PC-3 (cell line): ENCODE measurements at regions not wholly inside any gene's neighbourhood (a gene's known extent, or its start where the extent isn't known, plus 50 kb on each side); places are given as distances from the start of the nearest gene placed in this dataset.
A peak's percentile ranks its signal among the peaks of the same experiment; 100 is the strongest.

Source experiments
- ATAC-seq: fragments of 200-7000 bp; cut with Tn5 transposase; 2 replicates; pipeline ENCODE4 v1.9.1; 2020; ENCODE audit warnings: mild to moderate bottlenecking, moderate library complexity
- BruUV-seq: library from RNA; stranded (reverse); fragments of 400-500 nt; replicated peaks from 2 replicates; lab custom pipeline; 2021; lab: Mats Ljungman, UMichigan
- CTCF ChIA-PET: fragments of 300-600 bp; sonication (Branson Sonifier 250); formaldehyde crosslinking; loops from one replicate; lab custom pipeline; 2022; ENCODE audit warnings: antibody characterized with exemption; lab: Charles Lee
- POLR2A ChIA-PET: fragments of 300-600 bp; sonication (Branson Sonifier 250); formaldehyde crosslinking; loops from one replicate; lab custom pipeline; 2022; ENCODE audit warnings: antibody characterized with exemption; ENCODE audit not compliant: unreplicated experiment; lab: Charles Lee
- DNase-seq: peaks from one replicate; pipeline ENCODE4 v3.0.0-alpha.2; 2015
- H2AFZ ChIP-seq: fragments of 300-600 bp; sonication (generic); 2 replicates; pipeline ENCODE4 v1.6.0; 2016; ENCODE audit warnings: antibody characterized with exemption, low read length
- H3F3A ChIP-seq: fragments of 300-600 bp; sonication (generic); one replicate; pipeline ENCODE4 v1.6.0; 2017; ENCODE audit warnings: antibody characterized with exemption, low read length, control low read depth, mild to moderate bottlenecking; ENCODE audit not compliant: unreplicated experiment
- H3K27ac ChIP-seq: fragments of 300-600 bp; sonication (generic); 2 replicates; pipeline ENCODE4 v1.5.1; 2016; ENCODE audit warnings: mild to moderate bottlenecking, low read length
- H3K27me3 ChIP-seq: fragments of 300-600 bp; sonication (generic); 2 replicates; pipeline ENCODE4 v1.6.1; 2016; ENCODE audit warnings: low read length, mixed read lengths
- H3K36me3 ChIP-seq: fragments of 300-600 bp; sonication (generic); 2 replicates; pipeline ENCODE4 v1.6.1; 2016; ENCODE audit warnings: low read depth, mixed run types, low read length, mixed read lengths
- H3K4me1 ChIP-seq: fragments of 300-600 bp; sonication (generic); 2 replicates; pipeline ENCODE4 v1.5.1; 2016; ENCODE audit warnings: low read length; ENCODE audit not compliant: insufficient read depth
- H3K4me2 ChIP-seq: fragments of 300-600 bp; sonication (generic); 2 replicates; pipeline ENCODE4 v1.6.0; 2016; ENCODE audit warnings: low read length
- H3K4me3 ChIP-seq: fragments of 300-600 bp; sonication (generic); 2 replicates; pipeline ENCODE4 v1.5.1; 2016; ENCODE audit warnings: mild to moderate bottlenecking, low read length, mixed read lengths
- H3K79me2 ChIP-seq: fragments of 300-600 bp; sonication (generic); 2 replicates; pipeline ENCODE4 v1.6.1; 2017; ENCODE audit warnings: low read length, mixed read lengths
- H3K9ac ChIP-seq: fragments of 300-600 bp; sonication (generic); 2 replicates; pipeline ENCODE4 v1.6.0; 2016; ENCODE audit warnings: mild to moderate bottlenecking, low read length
- H3K9me2 ChIP-seq: fragments of 300-600 bp; sonication (generic); replicated peaks from 2 replicates; pipeline ENCODE4 v1.6.1; 2016; ENCODE audit warnings: mixed run types, low read length, mixed read lengths
- H3K9me3 ChIP-seq: fragments of 300-600 bp; sonication (generic); 2 replicates; pipeline ENCODE4 v1.6.1; 2016; ENCODE audit warnings: low read length, mixed read lengths
- H4K20me1 ChIP-seq: fragments of 300-600 bp; sonication (generic); 2 replicates; pipeline ENCODE4 v1.6.1; 2016; ENCODE audit warnings: low read length, mixed read lengths
- CTCF ChIP-seq: fragments of 300-600 bp; sonication (generic); conservative IDR thresholded peaks from 2 replicates; pipeline ENCODE4 v1.5.1; 2017; ENCODE audit warnings: antibody characterized with exemption, low read depth, mild to moderate bottlenecking, low read length
- EZH2 ChIP-seq: fragments of 300-600 bp; sonication (generic); IDR thresholded peaks from one replicate; pipeline ENCODE4 v1.6.1; 2017; ENCODE audit warnings: antibody characterized with exemption, mild to moderate bottlenecking, low read length; ENCODE audit not compliant: unreplicated experiment
- EZH2phosphoT487 ChIP-seq: fragments of 300-600 bp; sonication (generic); IDR thresholded peaks from 2 replicates; pipeline ENCODE4 v1.6.1; 2018; ENCODE audit warnings: mild to moderate bottlenecking, antibody characterized with exemption, low read length, borderline replicate concordance
- intact Hi-C: fragments of 100-400 bp; cut with micrococcal nuclease; formaldehyde crosslinking; loops from 2 replicates; pipeline ENCODE4 v1.9.0; 2023

GRCh38 chr1:208933984-208934525 is 649.5 kb upstream of the CAMK1G start:
- intact Hi-C loops, result no loop called here
- H3K9ac ChIP-seq, result peak overlapping the region; percentile 35; the same call in 1 of the 2 replicates
- no peak for DNase-seq
- H3F3A ChIP-seq, result peaks cover 15% of the 10 kb centered on the region
- no peaks in the 10 kb centered on the region for H4K20me1 ChIP-seq
- no peaks in the 10 kb centered on the region for H3K36me3 ChIP-seq
- peak overlapping the region; percentile 95 for H3K27ac ChIP-seq
- no peak for ATAC-seq
- no peaks in the 10 kb centered on the region for H3K9me3 ChIP-seq
- H3K4me1 ChIP-seq, result peaks cover 56% of the 10 kb centered on the region
- no peaks in the 10 kb centered on the region for H3K79me2 ChIP-seq
- no peak overlapping the region for H2AFZ ChIP-seq
- no peaks in the 10 kb centered on the region for H3K27me3 ChIP-seq
- CTCF ChIA-PET, result no interaction called here
- no peaks in the 10 kb centered on the region for H3K9me2 ChIP-seq
- POLR2A ChIA-PET, result no interaction called here
- no peak overlapping the region for H3K4me3 ChIP-seq
- peak overlapping the region; percentile 24 for H3K4me2 ChIP-seq
- no peak for TF ChIP-seq EZH2
- TF ChIP-seq EZH2phosphoT487, result no peak
- TF ChIP-seq CTCF, result no peak
- no TSS peak for BruUV-seq

GRCh38 chr1:208934933-208935332 is 648.6 kb upstream of the CAMK1G start:
- H3K9me2 ChIP-seq, result no peaks in the 10 kb centered on the region
- ChIA-PET CTCF (interaction anchor here (0.5 kb wide), 1 partner anchor 13 kb away, joined by 3 read pairs; no protein-coding TSS in a partner anchor), POLR2A (interaction anchor here (0.6 kb wide), 1 partner anchor 504 kb away, joined by 37 read pairs; no protein-coding TSS in a partner anchor)
- H4K20me1 ChIP-seq, result no peaks in the 10 kb centered on the region
- no peaks in the 10 kb centered on the region for H3K9me3 ChIP-seq
- no TSS peak for BruUV-seq
- H2AFZ ChIP-seq, result no peak overlapping the region
- no peak for TF ChIP-seq CTCF
- no peak for TF ChIP-seq EZH2phosphoT487
- no peak for TF ChIP-seq EZH2
- H3K27ac ChIP-seq, result peak overlapping the region; percentile 95
- no peaks in the 10 kb centered on the region for H3K27me3 ChIP-seq
- no peaks in the 10 kb centered on the region for H3K79me2 ChIP-seq
- no peak overlapping the region for H3K4me3 ChIP-seq
- peak overlapping the region; percentile 28 for H3K4me2 ChIP-seq
- peaks cover 48% of the 10 kb centered on the region for H3K4me1 ChIP-seq
- no peaks in the 10 kb centered on the region for H3K36me3 ChIP-seq
- intact Hi-C loops, result loop anchor here (5.0 kb wide), 1 partner anchor 52 kb away; no protein-coding TSS in a partner anchor
- ATAC-seq, result peak; percentile 79
- H3F3A ChIP-seq, result peaks cover 11% of the 10 kb centered on the region
- DNase-seq, result peak; percentile 96
- peak overlapping the region; percentile 75 for H3K9ac ChIP-seq

GRCh38 chr1:208935517-208936187 is 647.9 kb upstream of the CAMK1G start:
- Histone ChIP-seq H3K4me1 (peaks cover 41% of the 10 kb centered on the region), H3K4me2 (peak overlapping the region; percentile 28), H3K79me2 (no peaks in the 10 kb centered on the region), H2AFZ (peak overlapping the region; percentile 21; the same call in 1 of the 2 replicates), H3K9ac (peak overlapping the region; percentile 75), H3K36me3 (no peaks in the 10 kb centered on the region), H3F3A (peaks cover 11% of the 10 kb centered on the region), H3K9me2 (no peaks in the 10 kb centered on the region), H3K4me3 (no peak overlapping the region), H4K20me1 (no peaks in the 10 kb centered on the region), H3K9me3 (no peaks in the 10 kb centered on the region), H3K27me3 (no peaks in the 10 kb centered on the region), H3K27ac (peak overlapping the region; percentile 95)
- DNase-seq, result peak; percentile 93
- BruUV-seq, result no TSS peak
- ChIA-PET POLR2A (interaction anchor here (0.6 kb wide), 2 partner anchors 256 to 504 kb away, joined by 5 to 37 read pairs; no protein-coding TSS in a partner anchor), CTCF (no interaction called here)
- intact Hi-C loops, result loop anchor here (5.0 kb wide), 1 partner anchor 52 kb away; no protein-coding TSS in a partner anchor
- ATAC-seq, result peak; percentile 85
- TF ChIP-seq CTCF, result no peak
- TF ChIP-seq EZH2, result no peak
- no peak for TF ChIP-seq EZH2phosphoT487
